ENCODE measurements at regions not wholly inside any gene's neighbourhood (a gene's known extent, or its start where the extent isn't known, plus 50 kb on each side); places are given as distances from the start of the nearest gene placed in this dataset.

GRCh38 chr1:79302380-79302930 is 295.9 kb upstream of the ADGRL4 start:
- TF ChIP-seq EZH2 (IDR thresholded peaks at IDR 0.05; ENCODE audit: insufficient read depth, poor library complexity, severe bottlenecking) (no peak), EZH2phosphoT487 (IDR thresholded peaks at IDR 0.05; ENCODE audit: insufficient read depth, low read depth) (no peak)

Measured in GM23248 (cell line).